ENCODE measurements at regions not wholly inside any gene's neighbourhood (a gene's known extent, or its start where the extent isn't known, plus 50 kb on each side); places are given as distances from the start of the nearest gene placed in this dataset.

DNA sequence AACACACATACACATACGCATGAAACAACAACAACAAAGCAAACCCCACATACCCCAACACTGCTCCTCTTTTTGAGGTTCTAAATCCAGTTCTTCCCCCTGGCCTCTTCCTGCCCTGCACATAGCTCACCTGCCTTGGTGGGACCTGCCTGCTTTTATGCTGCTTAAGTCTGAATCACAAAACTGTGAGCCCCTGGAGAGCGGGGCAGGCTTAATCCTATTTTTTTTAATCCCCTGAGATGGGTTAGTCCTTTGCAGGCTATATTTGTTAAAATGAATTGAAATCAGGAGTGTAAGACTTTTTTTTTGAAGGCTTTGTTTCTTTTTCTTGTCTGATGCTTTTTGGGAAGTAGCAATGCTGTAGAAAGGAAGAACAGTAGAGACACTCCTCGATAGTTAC, 84.6 kb upstream of the MAX start:
- DNase-seq: no peak

DNA sequence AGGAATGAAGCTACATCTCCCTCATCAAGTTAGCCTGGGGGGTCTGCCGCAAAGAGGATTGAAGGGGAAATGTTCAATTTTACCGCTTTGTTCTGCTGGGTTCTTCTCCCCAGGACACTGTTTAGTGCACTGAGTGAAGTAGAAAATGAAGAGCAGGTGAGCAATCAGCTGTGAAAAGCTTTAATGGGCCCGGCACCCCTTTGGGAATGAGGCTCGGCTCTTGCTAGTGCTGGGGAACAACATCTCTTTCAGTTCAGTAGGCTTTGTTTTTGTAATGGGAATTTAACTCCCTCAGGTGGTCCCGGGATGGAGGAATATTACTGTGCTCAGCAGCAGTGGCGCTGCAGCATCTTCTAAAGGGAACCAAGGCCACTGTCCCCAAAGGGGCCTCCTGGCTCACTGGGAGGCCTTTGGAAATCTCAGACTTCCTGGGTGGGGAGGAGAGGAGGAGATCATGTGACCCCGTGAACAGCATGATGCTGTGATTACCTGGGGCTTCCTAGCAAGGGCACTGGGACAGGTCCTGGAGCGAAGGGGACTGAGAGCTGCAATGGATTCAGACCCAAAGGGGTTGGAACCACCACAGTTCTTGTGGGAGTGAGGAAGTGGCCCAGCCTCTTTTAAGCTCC, 85.2 kb upstream of the MAX start:
- DNase-seq: peak; percentile 86

DNA sequence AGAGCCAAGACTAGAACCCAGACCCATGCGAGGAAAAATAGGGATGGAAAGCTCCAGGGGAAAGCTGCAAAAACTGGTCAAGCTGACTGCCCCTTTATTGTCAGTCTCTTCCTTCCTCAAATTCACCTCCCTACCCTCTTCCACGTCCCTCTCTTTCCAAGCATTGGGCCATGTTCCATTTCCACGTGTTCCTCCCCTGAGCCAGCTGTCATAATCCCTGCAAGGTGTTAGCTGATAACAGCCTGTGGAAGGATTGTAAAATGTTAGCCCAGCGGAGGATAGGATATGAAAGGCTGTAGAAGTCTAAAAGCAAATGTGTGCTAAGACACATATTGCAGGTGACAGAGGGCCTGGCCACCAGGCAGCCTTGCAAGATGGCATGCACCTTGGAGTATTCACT, 88.0 kb upstream of the MAX start:
- DNase-seq: no peak

DNA sequence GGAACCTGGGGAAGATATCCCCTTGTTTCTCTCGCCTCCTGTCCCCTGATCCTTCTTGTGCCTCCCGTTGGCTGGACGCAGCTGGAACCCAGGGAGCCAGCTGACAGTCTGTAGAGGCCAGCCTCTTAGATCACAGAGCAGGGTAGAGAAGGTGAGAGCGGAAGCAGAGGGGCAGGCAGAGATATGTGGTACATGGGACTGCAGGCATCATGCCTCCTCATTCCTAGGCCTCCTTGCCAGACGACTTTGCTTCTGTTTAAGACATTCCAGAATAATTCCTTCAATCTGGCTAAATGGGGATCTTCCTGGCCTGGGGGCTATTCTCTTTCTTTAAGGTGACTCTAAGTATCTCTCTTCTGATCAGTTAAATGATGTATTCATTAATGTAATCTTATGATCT, 89.4 kb upstream of the MAX start:
- DNase-seq: no peak

DNA sequence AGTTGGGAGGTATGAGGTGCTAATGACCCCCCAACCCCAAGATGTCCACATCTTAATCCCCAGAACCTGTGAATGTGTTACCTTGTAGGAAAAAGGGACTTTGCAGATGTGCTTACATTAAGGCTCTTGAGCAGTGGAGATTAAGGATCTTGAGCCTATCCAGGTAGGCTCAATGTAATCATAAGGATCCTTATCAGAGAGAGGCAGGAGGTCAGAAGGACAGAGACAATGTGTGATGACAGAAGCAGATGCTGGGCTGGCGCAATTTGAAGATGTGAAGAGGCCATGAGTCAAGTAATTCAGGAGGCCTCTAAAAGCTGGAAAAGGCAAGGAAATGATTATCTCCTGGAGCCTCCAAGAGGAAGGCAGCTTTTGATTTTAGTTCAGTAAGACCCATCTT, 90.4 kb upstream of the MAX start:
- DNase-seq: no peak

DNA sequence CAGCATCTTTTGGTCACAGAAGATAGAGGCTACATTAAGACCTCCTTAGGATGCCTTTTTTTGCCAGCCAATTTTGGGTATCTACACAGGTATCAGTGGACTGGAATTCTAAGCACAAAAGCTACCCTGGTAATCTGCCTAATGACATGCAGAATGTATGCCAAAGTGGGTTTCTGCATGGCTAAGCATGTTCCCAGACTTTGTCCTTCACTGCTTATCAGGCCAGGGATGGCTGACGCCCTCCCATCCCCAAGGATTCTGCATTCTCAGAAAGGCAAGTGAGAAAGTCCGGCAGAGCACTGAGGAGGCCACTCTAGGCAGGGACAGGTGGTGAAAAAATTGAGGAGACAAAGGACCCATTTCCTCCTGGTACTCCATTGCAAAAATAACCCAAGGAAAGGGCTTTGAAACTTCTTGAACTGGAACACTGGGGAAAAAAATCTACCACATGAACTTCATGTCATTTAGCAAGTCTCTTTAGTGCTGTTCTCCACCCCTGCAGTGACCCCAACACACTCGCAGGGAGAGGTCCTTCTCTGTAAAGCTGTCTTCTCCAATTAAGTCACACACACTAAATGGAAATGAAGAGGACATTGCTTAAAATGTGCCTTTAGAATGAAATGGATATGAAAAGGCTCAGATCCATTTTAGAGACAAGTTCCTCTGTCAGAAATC, 91.7 kb upstream of the MAX start:
- DNase-seq: peak; percentile 78

DNA sequence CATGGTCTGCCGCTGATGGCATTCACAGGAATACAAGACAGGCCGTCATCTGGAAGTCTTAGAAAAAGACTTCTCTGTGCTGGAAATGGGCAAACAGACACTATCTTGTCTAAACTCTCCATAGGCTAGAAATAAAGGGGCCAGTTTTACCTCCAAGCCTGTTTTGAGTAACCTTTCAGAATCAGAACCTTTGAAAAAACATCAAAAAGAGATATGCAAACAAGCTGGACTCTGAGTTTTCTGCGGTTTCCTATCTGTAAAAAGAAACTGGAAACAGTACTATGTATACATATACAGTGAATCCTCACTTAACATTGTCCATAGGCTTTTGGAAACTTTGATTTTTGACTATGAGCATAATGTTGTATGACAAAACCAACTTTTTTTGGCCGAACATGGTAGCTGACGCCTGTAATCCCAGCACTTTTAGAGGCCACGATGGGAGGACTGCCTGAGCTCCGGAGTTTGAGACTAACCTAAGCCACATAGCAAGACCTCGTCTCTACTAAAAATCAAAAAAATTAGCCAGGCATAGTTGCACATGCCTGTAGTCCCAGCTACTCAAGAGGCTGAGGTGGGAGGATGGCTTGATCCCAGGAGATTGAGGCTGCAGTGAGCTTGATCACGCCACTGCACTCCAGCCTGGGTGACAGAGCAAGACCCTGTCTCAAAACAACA, 92.9 kb upstream of the MAX start:
- DNase-seq: no peak

DNA sequence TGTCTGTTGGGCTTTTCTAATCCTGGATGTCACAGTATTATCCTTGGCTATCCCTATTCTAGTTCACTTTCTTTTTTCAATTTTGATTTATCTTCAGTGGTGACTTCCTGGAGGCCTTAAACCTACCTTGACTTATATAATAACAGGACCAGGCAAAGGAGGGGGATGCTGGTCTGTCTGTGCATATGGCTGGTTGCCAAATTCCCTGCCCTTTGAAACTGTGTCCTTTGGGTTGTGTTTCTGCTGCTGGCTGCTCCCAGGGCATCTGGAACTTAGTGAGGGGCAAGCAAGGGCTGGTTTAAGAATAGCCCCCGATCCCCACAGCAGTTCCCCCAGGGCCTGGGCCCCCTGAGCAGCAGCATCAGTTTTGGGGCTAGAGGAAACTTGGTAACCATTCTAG, 96.0 kb upstream of the MAX start:
- no peak for DNase-seq

DNA sequence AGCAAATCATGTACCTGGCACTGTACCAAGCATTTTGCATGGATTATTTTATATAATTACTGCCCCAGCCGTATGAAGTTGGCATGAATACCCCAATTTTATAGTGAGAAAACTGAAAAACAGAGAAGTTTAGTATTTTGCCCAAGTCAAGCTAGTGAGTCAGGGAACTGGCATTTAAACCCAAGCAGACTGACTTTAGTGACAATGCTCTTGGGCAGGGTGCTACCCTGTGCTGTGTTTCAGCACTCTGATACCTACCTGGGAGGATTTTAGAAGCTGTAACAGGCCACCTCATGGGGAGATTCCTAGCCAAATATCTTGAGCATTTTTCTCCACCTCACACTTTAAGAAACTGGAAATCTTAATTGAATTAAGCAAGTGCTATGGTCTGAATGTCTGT, 98.1 kb upstream of the MAX start:
- DNase-seq: no peak

DNA sequence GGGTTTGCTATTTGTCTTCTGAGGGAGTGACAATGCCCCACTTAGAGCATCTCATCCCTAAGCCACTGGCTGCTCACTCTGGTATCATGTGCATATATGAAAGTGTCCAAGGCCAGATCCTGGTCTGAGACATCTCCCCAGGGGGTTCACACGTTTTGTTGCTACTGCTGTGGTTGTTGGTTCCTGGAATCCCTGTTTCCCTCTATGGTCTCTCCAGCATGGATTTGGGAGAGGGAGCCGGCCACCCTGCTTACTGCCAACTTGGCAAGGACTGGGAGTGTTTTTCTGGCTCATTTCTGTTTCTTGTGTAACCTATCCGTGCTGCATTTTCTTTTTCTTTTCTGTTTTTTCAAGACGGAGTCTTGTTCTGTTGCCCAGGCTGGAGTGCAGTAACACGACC, 101.3 kb upstream of the MAX start:
- DNase-seq: no peak

DNA sequence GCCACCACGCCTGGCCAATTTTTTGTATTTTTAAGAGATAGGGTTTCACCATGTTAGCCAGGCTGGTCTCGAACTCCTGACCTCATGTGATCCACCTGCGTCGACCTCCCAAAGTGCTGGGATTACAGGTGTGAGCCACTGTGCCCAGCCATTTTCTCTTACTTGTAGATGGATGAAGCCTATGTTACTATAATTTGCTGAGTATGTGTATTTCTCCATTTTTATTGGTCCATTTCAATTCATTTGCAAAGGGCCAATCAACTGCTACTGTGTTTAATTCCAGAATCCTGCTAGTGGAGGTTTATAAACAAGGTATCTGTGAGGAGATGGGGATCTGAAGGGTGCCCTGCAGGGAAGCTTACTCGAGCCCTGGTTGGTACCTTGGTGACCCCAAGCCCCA, 101.7 kb upstream of the MAX start:
- no peak for DNase-seq

DNA sequence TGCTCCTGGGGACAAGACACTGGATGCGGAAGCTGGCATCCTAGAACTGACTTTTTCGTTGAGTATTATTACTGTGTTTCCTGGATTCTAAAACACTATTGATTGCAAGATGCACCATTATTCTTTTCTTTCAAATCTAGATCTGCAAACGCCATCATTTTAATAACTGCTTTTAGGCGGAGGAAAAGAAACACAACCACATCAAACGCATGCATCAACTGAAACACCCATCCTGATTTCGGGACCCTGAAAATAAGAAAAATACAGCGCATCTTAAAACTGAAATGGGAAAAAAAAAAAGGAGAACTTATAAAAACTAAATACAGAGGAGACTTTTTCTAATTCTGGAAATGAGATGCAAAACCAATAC, 103.7 kb upstream of the MAX start:
- no peak for DNase-seq

DNA sequence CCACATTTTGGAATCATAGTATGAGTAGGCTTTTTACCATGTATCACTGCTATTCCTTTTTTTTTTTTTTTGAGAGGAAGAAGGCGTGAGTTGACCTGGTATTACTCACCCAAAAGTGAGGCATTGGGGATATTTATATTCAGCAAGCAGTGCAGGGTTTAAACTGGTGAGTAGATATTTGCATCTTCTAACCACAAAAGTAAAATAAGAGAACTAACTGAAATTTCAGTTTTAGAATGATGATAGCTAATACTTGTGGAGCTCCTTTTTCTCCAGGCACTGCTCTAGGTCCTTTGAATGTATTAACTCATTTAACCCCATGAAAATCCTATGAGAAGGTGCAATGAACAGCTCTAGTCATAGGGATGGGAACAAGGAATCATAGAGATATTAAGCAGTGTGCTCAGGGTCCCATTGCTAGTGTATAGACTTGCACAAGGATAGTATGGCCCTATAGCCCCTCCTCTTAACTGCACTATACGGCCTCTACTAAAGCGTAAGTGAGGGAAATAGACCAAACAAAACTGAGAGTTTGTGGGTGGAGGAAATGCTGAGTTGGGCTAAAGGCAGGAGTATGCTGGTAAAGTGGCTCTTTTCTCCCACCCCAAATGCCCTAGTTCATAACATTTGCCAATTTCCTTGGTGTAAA, 104.3 kb upstream of the MAX start:
- DNase-seq: no peak

DNA sequence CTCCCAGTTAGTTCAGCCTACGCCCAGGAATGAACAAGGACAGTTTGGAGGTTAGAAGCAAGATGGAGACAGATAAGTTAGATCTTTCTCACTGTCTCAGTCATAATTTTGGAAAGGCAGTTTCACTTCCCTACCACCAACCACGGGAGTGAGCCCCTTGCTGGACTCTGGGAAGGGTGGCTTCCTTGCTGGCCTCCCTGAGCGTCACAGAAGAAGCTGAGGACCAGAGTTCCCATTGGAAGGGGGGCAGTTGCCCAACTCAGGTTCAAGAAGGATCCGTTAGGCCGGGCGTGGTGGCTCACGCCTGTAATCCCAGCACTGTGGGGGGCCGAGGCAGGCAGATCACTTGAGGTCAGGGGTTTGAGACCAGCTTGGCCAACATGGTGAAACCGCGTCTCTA, 106.2 kb upstream of the MAX start:
- DNase-seq: no peak

DNA sequence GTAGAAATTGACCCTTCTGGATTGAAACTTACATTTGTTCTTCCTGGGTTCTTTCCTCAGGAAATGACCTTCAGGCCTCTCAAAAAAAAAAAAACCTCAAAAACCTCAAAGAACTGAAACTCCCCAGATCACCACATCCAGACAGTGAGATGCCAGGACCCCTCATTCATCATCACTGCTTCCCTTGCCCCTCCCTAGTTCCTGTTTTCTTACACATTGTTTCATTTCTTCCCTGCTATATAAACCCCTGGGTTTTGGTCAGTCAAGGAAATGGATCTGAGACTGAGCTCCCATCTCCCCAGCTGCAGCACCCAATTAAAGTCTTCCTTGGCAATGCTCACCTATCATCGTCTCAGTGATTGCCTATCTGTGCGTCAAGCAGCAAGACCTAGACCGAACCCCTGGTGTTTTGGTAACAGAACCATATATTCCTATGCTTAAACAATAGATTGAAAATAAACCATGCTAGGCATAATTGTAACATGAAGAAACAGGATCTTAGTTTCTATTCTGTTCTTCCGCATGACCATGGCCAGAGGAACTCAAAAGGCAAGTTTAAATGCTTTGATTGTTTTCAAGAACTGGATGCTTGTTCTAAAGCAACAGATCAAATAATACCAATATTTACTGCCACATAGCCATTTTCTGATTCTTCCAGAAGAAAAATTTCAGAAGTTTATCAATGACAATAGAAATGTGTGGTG, 108.0 kb upstream of the MAX start:
- DNase-seq: no peak

DNA sequence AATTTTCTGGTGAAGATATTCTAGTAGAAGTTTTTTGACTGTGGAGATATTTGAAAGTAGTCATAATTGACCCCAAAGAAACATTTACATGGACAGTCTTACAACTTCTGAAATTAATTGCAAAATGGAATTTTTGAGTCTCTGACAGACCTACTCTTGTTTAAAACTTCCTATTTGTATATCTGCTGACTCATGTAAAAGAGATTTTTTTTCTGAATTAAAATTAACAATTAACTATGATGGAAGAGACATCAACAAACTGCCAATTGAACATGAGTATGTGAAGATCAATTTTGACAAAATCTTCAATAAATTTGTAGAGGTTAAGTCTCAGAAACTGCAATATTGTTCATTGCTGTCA, 108.5 kb upstream of the MAX start:
- no peak for DNase-seq

DNA sequence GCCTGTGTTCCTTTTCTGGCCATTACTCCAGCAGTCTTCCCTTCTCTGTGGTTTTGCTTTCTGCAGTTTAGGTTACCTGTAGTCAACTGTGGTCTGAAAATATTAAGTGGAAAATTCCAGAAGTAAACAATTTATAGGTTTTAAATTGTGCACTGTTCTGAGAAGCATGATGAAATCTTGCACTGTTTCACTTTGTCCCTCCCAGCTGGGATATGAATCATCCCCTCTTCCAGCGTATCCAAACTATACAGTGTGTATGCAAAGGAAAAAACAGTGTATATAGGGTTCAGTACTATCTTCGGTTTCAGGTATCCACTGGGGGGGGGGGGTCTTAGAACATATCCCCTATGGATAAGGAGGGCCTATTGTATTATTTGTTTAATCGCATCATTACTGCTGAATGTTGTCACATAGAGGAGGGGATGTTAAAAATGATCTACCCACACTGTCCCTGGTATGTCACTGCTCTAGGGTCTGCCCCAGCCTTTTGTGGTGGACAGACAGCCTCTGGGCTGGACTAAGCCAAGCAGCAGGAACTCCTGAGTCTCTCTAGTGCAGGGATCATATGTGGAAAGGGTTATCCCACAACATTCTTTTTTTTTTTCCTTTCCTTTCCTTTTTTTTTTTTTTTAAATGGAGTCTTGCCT, 109.1 kb upstream of the MAX start:
- DNase-seq: no peak

DNA sequence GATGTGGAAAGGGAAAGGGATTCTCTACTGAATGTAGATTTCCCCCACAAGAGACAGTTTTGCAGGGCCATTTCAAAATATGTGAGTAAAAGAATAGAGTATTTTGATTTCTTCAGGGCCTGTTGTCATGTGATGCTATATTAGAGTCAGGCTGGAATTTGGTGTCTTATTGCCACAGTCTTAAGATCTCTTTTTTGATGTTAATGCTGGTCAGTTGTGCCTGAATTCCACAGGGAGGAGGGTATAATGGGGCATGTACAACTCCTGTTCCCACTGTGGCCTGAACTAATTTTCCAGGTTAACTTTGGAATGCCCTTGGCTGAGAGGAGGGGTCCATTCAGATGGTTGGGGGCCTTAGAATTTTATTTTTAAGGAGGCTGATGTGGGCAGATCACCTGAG, 111.0 kb upstream of the MAX start:
- DNase-seq: no peak

DNA sequence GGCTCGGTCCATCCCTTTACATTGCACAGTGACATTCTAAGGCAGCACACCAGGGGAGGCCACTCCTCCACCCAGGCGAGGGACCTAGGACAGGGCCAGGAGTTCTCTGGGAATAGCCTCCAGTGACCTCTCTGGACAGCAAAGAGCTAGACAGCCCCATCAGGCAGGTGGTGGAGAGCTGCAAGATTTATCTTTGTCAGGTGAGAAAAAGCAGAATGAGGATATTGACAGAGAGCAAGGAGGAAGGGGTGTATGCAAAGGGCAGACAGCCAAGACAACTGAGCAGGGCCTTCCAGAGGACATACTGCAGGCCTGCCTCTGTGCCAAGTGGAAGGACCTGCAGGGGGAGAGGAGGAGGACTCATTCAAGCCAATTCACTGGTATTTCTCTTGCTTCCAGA, 112.4 kb upstream of the MAX start:
- DNase-seq: no peak

DNA sequence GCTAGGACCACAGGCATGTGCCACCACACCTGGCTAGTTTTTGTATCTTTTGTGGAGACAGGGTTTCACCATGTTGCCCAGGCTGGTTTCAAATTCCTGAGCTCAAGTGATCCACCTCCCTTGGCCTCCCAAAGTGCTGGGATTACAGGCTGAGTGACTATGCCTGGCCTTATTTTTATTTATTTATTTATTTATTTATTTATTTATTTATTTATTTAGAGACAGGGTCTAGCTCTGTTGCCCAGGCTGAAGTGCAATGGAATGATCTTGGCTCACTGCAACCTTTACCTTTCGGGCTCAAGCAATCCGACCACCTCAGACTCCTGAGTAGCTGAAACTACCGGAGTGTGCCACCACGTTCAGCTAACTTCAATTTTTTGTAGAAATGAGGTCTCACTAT, 117.0 kb upstream of the MAX start:
- DNase-seq: no peak

DNA sequence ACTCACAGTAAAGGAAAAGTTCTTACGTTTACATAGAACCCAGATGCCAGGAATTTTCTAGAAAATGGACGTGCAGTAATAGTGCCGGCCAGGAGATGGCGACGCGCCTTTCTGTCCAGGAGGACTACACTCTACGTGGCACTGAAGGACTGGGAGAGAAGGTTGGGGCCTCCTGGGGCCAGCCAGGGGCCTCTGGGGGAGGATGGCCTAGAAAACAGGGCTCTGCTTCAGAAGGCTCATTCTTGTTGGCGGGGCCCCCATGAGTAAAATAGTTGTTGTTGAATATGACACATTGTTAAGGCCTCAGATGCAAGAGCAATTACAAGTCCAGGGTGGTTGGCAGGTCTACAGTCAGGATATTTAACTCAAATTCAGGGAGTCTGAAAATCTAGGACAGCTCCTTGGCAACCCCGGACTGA, 120.1 kb upstream of the MAX start:
- peak; percentile 48 for DNase-seq

DNA sequence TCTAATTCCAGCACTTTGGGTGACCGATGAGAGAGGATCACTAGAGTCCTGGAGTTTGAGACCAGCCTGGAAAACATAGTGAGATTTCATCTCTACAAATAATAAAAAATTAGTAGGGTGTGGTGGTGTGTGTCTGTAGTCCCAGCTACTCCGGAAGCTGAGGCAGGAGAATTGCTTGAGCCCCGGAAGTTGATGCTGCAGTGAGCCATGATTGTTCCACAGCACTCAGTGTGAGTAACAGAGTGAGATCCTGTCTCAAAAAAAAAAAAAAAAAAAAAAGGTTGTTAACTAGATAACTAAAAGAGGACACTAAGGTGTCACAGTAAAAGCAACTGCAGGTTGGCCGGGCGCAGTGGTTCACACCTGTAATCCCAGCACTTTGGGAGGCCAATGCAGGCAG, 121.3 kb upstream of the MAX start:
- no peak for DNase-seq

DNA sequence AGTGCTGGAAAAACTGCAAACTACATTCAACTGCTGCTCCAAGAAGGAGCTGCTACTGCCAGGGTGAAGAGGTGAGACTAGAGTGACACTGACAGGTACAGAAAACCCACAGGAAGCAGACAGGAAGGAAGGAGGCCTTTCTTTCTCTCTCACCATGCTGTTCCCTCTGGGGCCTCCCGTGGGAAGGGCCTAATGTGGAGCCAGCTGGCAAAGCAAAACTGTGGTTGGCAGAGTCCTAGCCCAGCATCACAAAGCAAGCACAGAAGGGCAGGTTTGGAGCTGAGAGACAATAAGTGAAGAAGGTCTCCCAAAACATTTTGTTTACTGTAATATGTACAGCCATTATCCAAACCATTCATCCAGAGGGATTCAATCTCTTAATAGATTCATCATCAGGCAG, 122.5 kb upstream of the MAX start:
- no peak for DNase-seq

Measured in eye (tissue), 1 donor.